ENCODE measurements at regions not wholly inside any gene's neighbourhood (a gene's known extent, or its start where the extent isn't known, plus 50 kb on each side); places are given as distances from the start of the nearest gene placed in this dataset.

GRCh38 chr5:174293006-174293405, 247.5 kb downstream of the NSG2 start:
- no peak for DNase-seq

- DNase-seq = no peak
Measured at GRCh38 chr5:174293481-174293880, 248.0 kb downstream of the NSG2 start.

- DNase-seq = no peak
Measured at GRCh38 chr5:174294891-174295620, 249.6 kb downstream of the NSG2 start.

DNA sequence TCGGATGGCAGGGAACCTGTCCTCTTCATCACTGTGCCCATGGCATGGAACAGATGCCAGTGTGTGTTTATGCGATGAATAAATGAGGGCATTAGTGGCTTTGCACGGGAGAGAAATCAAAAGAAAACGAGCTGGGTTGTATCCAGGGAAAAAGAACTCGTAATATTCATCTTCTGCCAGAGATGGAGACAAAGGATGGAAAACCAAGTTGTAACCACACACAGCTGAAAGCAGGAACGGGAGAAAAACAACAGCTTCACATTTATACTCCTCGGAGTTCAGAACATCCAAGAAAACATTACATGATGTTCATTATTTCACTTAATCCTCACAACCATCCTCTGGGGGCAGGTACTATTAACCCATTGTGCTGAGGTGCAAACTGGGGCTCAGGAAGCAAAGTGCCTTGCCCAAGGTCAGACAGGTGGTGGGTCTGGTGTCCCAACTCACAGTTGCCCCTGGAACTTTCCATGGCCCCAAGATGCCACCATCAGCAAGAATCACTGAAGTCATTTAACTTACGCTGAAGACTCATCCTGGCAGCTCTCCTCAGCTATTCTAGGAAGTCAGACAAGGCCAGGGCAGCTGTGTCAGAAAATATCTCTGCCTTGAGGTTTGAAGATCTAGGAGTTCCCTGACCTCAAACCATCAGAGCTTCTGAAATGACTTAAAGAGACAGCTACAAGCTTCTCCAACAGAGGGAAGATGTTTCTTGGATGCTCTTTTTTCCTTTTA, 250.4 kb downstream of the NSG2 start:
- no peak for DNase-seq

- DNase-seq = no peak
Measured at GRCh38 chr5:174300118-174300940, 254.8 kb downstream of the NSG2 start.

DNA sequence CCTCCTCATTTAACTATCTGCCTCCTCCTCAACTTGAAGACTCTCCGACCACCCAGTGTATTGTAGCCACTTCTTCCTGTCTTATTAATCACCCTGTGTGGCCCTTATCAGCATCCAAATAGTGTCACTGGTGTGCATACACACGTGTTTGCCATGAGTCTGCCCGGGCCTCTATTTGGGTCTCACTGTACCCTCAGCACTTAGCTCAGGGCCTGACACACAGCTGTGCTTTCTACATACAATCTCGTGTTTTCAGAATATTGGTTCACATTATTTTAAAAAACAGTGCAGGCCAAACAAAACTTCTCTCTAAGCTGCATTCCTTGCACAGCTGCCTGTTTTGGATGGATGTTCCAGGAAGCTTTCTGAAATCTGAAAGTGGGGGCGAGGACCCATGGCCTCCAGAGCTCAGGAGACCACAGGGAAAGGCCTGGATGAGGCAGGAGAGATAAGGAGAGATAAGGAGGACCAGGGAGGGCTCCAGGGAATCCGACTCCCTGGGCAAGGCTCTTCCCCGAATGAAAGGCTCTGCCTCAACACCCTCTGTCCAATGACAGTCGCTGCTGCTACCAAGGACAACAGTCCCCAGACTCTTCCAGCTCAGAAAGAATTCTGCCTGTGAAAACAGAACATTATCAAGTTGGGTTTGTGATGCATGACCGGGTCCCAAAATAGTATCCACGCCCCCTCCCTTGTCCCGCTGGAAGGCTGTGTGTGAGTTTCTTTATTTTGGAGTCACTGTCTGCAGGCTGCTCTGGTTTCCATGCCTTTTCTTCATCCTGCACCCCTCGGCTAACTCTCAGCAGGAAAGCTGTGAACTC, 255.6 kb downstream of the NSG2 start:
- no peak for DNase-seq

DNA sequence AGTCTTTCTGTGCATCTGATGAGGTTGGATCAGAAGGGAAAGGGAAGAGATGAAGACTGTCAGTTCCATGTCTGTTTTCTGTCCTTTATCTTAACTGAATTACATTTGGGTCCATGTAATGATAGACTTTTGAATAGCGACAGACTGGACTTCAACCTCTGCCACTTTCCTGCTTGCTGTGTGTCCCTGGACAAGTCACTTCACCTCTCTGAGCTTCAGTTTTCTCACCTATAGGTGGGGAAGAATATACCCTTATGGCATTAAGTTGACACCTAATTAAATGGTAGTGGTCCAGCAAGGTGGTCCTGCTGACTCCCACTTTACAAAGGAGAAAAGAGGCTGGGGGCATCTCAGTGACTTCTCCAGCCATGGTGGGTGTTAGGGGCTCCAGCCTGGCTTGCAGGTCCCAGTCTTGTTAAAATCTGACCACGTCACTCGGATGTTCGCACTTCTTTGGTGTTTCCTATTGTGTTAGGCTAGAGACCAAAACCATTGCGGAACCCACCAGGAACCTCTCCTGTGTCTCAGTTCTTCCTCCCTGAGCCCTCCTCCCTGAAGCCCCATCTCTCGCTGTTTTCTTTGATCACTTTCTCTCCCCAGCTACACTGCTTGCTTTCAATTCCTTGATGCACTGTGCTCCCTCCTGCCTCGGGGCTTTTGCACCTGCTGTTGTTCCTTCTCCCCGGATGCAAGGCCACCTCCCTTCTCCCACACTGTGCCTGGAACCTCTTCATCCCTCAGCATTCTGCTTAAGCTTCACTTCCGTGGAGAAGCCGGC, 256.5 kb downstream of the NSG2 start:
- DNase-seq = no peak

- no peak for DNase-seq
Measured at GRCh38 chr5:174303035-174303434, 257.5 kb downstream of the NSG2 start.

DNA sequence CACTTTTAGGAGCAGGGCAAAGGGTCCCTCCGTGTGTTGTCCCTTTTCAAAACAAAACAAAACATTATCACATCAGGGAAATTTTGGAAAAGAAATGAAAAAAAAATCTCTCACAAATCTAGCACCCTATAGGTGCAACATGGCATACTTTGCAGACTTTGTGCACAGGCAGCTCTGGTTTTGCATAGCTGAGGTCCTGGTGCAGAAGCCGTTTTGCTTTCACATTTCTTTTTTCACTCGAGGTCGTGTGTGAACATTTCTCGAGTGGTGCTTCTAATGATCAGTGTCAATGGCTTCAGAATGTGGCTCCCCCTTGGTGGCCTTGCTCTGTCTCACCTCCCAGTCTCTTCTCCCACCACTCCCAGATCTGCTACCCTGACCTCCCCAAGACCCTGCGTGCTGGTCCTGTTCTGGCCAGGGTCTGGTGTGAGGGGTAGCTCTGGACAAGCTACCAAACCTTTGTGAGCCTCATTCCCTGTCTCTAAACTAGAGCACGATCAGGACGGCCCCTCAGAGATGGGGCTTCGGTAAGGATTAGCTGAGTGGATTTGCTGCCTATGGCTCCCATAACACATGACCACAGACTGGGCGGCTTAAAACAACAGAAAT, 258.0 kb downstream of the NSG2 start:
- DNase-seq = no peak

GRCh38 chr5:174305241-174305681, 259.8 kb downstream of the NSG2 start:
- no peak for DNase-seq

DNA sequence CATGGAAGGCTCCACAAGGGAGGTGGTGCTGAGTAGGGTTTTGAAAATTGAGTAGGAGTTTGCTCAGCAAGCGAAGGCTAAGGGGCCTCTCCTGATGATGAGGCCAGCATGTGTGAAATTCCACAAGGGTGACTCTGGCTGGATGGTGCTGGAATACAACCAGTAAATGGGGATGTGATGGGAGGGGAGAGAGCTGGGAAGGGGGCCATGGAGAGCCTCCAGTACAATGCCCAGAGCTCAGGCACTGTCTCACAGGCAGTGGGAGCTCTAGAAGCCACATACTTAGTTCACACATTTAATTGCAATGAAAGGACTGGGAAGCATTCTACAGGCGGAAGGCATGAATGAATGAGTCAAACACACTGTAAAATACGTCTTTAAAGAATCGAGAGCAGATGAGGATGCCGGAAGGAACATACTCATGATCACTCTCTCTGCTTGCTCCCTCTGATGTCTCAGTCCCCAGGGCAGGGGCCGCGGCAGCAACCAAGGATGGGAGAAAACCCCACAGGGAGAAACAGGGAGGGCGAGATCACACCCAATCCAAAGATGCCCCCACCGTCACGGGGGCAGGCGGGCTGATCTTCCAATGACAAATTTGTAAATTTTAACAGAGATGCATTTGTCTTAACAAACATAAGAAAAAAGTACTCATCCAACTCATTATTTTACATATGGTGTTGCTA, 261.0 kb downstream of the NSG2 start:
- DNase-seq = no peak

- DNase-seq = no peak
Measured at GRCh38 chr5:174307031-174307408, 261.5 kb downstream of the NSG2 start.

GRCh38 chr5:174307656-174308271, 262.3 kb downstream of the NSG2 start:
- DNase-seq = no peak

GRCh38 chr5:174309131-174309795, 263.8 kb downstream of the NSG2 start:
- no peak for DNase-seq

GRCh38 chr5:174310243-174310642, 264.7 kb downstream of the NSG2 start:
- no peak for DNase-seq

DNA sequence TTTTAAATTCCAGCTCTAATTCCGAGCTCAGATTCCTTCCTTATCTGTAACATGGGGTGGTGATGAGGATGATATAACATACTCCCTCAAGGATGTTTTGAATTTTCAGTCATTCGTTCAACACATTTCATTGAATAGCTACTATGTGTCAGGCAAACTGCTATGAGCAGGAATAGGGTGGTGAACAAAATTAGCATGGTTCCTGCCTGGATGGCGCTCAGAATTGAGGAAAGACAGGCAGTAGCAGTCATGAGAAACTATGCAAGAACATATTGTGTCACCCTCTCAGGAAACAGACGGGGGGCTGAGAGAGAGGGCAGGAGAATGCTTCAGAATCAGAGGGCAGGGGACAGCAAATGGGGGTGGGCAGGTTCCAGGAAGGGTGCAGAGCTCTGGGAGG, 265.2 kb downstream of the NSG2 start:
- DNase-seq = no peak

DNA sequence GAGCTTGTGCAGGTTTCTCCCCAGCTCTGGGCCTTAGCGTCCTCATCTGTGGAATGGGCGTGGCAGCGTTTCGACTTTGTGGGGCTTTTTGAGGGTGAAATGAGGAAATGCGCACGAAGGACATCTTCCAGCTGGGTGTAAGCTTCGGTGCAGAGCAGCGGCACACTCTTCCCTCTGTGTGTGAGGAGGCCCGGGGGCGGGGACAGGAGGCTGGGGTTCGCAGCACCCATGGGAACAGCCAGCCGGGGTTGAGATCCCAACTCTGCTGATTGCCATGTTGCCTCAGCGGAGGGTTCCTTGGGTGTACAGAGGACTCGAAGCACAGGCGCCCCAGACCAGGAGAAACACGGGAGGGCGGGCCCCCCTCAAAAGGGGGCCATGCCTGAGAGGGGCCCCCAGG, 265.6 kb downstream of the NSG2 start:
- DNase-seq = no peak

GRCh38 chr5:174311531-174312269, 266.2 kb downstream of the NSG2 start:
- DNase-seq = peak; percentile 95

DNA sequence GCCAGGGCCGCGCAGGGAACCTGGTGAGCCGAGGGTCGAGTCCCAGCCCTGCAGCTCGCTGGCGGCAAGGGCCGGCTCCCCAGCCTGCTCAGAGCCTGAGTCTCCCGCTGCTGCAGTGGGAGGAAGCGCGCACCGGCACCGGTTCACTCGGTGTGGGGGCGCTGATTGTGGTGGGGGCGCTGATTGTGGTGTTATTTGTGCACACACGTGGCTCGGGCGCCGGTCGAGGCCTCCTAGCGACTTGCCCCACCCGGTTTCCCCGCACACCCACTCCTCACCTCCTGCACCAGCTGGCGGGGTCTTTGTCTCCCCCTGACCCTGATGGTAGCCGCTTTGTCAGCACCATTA, 266.7 kb downstream of the NSG2 start:
- DNase-seq = no peak
